CD4-positive, alpha-beta T cell treated with Interleukin-21 for 1 hour (primary cell): ENCODE measurements at regions not wholly inside any gene's neighbourhood (a gene's known extent, or its start where the extent isn't known, plus 50 kb on each side); places are given as distances from the start of the nearest gene placed in this dataset.
"Not testable (repeated sequence)": the region's sequence is repeated elsewhere in the genome, so short reads cannot be mapped to it uniquely, and the experiment has no call there.

ENCODE experiments used
- DNase-seq: peaks from one replicate; pipeline ENCODE4 v3.0.0-alpha.2; 2020

DNA sequence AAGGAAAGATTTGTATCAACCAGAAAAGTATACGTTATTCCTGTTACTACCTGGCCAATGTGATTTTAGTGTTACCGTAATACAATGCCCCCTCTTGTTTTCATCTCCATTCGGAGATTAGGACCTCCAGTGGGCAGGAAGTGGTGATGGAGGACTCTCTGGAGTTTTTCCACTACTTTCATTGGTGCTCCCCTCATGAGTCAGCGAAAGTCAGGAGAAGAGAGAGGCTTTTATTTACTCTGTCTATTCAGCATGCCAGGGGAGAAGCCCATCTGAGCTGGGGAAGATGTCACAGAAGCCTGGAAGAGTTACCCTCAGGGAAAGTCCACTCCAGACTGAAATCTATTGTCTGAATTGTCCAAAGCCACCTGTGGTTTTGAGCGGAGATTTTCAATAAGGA lies 88.2 kb upstream of the THUMPD2 start:
- no peak for DNase-seq

DNA sequence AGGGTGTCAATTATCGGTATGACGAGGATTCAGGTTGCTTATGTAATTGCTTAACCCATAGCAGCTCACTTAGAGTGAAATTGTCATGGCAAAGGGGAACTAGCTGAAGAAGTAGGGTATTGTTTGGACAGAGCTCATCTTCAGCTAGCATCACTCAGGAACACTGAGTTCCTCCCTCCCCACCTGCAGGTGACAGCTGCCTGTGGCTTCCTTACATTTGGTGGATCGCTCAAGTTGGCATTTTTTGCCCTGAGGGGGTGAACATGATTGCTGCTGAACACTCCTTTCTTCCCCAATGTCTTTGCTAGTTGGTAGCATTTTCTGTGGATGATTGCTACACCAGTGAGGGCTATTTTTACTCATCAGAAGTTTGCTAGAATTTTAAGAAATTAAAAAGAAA lies 86.7 kb upstream of the THUMPD2 start:
- DNase-seq: no peak

DNA sequence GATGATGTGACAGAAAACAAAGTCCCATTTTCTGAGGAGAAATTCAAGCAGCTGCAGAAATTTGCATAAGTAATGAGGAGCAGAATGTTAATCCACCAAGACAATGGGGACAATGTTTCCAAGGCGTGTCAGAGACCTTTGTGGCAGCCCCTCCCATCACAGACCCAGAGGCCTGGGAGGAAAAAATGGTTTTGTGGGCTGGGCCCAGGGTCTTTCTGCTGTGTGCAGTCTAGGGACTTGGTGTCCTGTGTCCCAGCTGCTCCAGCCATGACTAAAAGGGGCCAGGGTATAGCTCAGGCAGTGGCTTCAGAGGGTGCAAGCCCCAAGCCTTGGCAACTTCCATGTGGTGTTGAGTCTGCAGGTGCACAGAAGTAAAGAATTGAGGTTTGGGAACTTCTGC lies 84.6 kb upstream of the THUMPD2 start:
- DNase-seq: not testable (repeated sequence)

DNA sequence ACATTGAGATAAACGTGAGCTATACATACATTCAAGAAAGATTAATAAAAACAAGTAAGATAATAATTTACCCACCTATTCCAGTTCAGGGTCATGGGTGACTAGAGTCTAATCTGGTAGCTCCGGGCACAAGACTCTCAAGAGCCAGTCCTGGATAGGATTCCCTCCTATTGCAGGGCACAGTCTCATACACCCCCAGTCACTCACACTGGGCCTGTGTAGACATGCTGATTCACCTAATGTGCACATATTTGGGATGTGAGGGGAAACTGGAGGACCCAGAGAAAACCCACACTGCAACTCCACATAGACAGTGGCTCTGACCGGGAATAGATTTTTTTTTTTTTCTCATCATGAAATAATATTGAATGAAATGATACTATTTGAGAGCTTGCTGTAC lies 81.5 kb upstream of the THUMPD2 start:
- DNase-seq: no peak

DNA sequence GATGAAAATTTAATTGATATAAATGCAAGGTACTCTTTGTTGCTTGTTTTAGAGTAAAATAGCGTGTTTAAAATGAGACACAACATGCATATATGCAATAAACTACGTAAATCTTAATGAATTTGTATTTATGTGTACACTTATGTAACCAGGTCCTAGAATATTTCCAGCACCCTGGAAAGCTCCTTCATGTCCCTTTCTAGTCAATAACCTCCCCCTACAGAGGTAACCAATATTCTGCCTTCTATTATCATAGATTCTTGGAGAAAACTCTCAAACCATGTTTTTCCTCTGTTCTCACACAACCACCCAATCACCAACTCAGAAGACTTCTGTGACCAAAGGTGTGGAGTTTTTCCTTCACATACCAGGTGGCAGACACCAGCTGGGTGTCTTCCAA lies 79.6 kb upstream of the THUMPD2 start:
- no peak for DNase-seq

DNA sequence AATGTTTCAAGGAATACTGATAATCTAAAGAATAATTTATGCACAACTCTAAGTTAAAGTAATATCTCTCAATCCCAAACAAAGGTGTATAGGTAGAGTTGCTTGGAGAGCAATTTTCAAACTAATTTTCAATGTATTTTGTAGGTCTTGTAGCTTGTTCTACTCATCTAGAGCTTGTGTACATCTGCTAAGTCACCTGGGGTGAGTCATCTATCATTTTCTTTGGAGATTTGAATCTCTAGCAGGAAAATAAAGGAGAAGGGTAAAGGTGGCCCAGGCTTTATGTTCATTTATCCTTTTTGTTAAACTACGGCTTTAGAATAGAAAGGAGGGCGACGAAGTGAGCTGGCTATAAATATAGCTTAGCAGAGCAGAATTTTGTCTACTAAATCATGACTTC lies 76.8 kb upstream of the THUMPD2 start:
- DNase-seq: no peak

DNA sequence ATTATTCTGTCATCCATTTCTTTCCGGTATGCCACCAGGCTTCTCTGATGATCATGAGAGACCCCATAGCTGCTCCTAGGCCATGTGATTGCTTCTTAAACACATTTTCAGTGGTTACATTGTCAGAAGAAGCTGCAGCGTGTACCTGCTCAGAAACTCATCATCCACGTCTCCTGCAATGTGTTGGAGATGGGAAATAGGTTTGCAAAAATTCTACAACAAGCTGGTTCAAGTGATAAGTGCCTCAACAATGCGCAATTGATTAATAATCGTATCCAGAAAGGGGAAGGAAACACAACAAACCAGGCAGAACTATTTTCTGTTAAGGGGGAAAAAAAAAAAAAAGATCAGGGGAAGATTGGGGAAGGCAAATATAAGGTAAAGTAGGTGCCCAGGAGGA lies 75.7 kb upstream of the THUMPD2 start:
- DNase-seq: no peak

DNA sequence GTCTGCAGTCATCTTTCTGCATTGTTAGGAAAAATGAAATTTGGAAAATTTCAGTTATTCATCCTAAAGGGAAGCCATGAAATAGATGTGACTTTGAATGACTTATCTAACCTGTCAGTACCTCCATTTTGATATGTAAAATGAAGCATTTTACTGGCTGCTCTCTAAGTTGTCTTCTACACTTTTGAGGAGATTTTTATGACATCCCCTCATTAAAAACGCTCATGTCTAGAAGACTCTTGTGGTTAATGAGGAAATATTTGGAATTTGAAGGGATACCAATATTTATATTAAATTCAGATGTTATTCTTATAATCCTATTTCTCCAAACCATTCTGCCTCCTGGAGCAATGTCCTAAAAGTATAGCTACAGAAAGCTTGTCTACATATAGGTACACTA lies 73.8 kb upstream of the THUMPD2 start:
- no peak for DNase-seq

DNA sequence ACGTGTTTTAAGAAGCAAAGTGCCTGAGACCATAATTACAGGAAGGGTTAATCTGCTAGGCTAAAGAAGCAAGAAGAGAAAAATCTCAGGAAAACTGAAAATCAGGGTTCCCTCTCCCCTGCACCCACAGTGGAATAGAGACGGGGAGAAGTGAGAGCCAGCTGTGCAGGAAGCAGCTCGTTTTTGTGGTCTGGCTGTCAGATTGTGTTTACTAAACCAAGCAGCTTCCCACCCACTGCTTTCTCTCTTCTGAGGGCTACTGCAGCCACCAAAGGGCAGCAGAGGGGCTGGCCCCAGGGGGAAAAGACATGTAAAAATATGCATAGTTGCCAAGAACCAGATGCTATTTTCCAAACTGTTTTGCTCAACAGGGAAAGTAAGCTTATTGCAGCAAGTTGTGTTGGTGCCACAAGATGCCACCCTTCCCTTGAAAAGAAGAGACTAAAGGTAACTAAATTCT lies 72.6 kb upstream of the THUMPD2 start:
- no peak for DNase-seq

DNA sequence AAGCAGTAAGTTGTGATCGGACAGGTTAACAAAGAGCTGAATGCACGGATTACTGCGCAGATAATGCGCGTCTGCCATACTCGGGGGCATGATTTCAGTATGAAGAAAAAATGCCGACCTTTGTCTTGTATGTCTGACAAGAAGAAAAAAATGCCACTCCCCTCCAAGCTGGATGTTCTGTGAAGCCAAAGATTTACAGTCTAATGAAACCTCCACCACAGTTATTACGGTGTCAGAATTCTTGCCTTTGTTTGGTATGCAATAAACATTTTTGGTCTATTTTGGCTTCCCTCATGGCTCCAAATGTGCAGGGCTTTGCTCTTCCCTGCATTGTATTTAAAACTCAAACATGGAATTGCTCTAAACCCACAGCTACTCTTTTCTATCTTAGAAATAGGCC lies 72.2 kb upstream of the THUMPD2 start:
- no peak for DNase-seq

DNA sequence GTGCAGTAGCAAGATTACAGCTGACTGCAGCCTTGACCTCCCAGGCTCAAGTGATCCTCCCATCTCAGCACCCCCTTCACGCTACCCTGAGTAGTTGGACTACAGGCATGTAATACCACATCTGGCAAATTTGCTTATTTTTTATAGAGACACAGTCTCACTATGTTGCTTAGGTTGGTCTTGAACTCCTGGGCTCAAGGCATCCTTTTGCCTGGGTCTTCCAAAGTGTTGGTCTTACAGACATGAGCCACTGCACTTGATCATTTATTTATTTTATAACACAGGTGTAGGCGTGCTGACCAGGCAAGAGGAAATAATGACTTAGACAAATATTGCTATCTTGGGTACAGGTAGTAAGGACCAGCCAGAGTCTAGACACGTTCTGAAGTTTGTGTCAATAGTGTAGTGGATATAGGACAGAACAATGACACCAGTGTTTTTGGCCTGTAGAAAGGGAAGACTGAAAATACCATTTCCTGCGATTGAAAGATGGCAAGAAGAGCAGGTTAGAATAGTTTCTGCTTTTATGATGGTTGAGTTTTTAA lies 71.0 kb upstream of the THUMPD2 start:
- DNase-seq: no peak

DNA sequence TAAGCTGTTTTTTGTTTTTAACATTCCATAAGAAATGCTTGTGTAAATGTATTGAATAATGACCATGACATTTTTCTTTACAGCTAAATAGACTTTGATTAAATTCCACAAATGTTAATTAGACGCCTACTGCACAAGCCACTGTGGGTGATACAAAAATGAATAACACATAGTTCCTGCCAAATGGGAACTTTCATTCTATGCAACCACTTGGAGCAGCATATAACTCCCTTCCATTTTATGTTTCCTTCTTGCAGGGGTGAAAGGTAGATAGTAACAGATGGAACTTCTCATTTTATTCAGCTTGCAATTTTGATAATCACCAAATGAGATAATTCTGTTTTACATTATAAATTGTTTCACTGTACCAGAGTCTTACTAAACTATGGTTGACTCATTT lies 70.0 kb upstream of the THUMPD2 start:
- DNase-seq: no peak

DNA sequence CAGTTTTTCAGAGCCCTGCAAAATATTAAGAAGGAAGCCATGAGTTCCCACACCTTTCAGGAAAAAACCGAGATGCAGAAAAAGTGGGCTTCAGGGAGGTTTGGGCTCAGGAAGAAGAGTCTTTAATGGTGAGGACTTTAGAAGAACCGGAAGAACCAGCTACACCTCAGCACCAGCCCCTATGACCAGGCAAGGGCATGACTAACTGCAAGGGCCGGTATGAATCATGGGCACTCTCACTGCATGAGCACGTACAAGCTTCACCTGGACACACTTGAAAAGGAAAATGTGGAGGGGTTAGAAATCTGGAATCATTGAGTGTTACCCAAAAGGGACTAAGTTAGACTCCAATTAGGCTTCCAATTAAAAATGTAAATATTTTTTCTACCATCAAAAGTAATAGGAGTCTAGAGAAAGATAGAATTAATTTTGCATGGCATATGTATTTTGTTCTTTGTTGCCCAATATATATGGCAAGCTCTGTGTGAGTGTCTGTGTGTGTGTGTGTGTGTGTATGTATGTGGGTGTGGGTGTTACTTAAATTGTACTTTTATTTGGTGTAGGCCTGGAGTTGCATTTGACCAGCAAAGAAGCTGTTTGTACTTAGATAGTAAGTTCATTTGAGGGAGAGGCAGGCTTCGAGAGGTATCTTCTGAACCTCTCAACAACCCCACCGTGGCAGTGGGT lies 66.5 kb upstream of the THUMPD2 start:
- no peak for DNase-seq

DNA sequence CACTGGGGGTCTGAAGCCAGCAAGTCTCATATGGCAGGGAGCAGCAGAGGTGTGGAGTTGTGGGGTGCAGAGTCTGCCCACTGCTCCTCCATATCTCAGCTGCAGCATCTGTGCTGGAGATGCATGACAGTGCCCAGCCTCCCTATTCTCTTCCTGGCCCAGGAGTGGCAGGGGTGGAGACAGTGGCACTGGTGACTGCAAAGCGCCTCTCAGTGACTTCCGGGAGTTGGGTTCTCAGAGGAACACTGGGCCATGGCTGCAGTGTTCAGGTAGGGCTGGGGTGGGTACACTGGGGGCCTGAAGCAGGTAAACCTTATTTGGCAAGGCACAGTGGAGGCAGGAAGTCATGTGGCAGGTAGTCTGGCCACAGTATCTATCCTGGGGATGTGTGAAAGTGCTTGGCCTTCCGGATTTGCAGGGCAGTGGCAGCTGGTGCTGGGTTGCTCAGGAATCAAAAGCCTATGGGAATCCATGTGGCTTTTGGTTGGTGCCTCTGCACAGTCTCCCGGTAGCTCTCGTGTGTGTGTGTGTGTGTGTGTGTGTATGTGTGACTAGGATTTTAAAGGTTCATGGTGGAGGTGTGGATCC lies 60.3 kb upstream of the THUMPD2 start:
- no peak for DNase-seq

DNA sequence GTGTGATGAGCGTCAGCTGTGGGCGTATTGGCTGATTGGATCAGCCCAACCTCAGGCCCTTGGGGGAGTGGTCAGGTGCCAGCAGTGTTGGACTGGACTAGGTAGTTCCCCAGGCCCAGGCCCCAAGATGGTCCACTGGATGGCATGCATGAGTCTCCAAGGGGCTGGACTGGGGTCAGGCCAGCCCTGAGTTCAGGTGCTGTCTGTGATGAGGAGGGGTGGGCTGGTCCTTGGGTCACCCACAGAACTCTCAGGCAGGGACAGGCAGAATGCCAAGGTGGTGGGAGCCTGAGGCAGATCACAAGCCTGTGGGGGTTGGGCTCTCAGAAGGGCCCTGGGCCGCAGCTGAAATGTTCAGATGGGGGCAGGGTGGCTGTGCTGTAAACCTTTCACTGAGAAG lies 59.5 kb upstream of the THUMPD2 start:
- no peak for DNase-seq

DNA sequence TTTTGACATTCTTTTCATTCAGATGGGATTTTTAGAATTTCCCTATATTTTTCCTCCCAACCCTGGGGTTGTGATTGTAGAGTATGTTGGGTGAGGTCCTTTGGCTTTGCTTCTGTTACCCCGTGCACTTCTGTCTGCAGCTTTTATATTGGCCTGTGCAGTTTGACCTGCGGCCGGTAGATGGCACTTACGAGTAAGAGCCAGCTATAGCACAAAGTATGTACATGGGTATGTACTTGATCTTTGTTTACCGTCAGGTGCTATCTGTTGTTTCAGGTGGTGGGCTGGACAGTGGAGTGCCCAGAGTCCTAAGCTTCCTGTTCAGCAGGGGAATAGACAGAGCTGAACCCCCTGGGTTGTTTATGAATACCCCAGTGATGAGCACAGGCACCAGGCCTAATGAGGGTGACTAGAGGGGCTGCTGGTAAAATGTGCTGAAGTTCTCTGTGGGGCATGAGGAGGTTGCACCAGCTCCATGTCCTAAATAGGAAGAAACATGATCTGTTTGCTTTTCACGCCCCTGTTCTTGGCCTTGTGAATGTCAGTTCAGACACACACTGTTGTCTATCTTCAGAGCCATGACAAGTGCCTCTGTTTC lies 58.9 kb upstream of the THUMPD2 start:
- no peak for DNase-seq

DNA sequence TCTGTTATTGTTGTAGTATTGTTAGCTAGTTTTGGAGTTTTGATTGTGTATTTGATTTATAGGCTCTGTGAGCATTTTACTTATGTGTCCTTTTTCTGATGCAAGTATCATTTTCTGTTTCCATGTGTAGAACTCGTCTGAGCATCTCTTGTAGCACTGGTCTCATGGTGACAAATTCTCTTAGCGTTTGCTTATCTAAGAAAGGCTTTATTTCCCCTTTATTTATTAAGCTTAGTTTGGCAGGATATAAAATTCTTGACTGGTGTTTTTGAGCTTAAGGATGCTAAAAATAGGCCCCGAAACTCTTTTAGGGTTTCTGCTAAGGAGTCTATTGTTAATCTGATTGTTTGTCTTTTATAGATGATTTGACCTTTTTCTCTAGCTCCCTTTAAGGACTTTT lies 57.6 kb upstream of the THUMPD2 start:
- DNase-seq: no peak

DNA sequence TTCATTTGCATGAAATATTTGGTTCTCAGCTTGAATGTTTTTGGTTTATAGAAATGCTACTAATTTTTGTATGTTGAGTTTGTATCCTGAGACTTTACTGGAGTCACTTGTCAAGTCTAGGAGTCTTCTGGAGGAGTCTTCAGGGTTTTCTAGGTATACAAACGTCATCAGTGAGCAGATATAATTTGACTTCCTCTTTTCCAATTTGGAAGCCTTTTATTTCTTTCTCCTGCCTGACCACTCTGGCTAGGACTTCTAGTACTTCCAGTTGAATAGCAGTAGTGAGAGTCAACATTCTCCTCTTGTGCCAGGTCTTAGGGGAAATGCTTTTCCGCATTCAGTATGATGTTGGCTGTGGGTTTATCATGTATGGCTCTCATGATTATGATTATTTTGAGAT lies 55.4 kb upstream of the THUMPD2 start:
- DNase-seq: no peak

DNA sequence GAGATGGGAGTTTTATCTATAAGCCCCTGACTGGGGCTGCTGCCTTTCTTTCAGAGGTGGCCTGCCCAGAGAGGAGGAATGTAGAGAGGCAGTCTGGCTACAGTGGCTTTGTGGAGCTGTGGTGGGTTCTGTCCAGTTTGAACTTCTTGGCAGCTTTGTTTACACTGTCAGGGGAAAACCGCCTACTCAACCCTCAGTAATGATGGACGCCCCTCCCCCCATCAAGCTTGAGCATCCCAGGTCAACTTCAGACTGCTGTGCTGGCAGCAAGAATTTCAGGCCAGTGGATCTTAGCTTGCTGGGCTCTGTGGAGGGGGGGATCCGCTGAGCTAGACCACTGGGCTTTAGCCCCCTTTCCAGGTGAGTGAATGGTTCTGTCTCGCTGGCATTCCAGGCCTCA lies 51.6 kb upstream of the THUMPD2 start:
- DNase-seq: not testable (repeated sequence)
